Skeletal muscle satellite cell (primary cell): ENCODE measurements at regions not wholly inside any gene's neighbourhood (a gene's known extent, or its start where the extent isn't known, plus 50 kb on each side); places are given as distances from the start of the nearest gene placed in this dataset.

ENCODE experiments used
- H3K27me3 ChIP-seq: 2 replicates; pipeline ENCODE4 v1.7.0; 2013; ENCODE audit warnings: low read length; ENCODE audit not compliant: control insufficient read depth, insufficient read depth
- H3K36me3 ChIP-seq: 2 replicates; pipeline ENCODE4 v1.7.0; 2013; ENCODE audit warnings: mild to moderate bottlenecking, control low read depth, low read length; ENCODE audit not compliant: insufficient read depth
- H3K4me1 ChIP-seq: 2 replicates; pipeline ENCODE4 v1.7.0; 2013; ENCODE audit warnings: low read length; ENCODE audit not compliant: control insufficient read depth, insufficient read depth
- H3K4me2 ChIP-seq: 2 replicates; pipeline ENCODE4 v1.7.0; 2013; ENCODE audit warnings: mild to moderate bottlenecking, low read length
- H3K4me3 ChIP-seq: 2 replicates; pipeline ENCODE4 v1.7.0; 2013; ENCODE audit warnings: low read length
- H3K9ac ChIP-seq: 2 replicates; pipeline ENCODE4 v1.7.0; 2013; ENCODE audit warnings: mild to moderate bottlenecking, low read depth, low read length, moderate library complexity
- H3K9me3 ChIP-seq: replicated peaks from 2 replicates; pipeline ENCODE4 v1.7.0; 2013; ENCODE audit warnings: mild to moderate bottlenecking, control low read depth, low read length

DNA sequence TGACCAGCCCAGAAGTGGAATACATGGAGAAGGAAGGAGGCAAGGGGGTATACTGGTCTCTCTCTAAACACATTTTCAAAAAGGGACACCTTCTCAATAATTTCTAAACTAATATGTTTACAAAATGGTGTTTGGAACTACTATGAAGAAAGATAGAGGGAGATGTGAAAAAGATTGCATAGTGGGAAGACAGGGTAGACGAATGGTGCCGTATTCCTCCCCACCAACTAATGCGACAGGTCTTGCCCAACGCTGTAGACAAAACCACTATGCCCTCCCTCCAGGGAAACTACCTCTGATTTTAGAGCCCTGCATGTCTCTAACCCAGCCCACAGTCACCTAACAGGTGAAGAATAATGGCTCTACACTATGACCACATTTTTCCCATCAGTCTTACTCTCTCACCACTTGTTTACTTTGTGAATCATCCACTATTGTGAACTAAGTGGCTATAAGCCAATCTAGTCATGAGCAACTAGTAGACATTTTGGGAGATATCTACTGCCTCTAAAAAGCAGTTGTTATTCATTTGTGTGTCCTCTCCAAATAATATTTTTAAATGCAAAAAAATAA lies 108.2 kb upstream of the UBE2E2 start:
- no peak overlapping the region for H3K9ac ChIP-seq
- no peaks in the 10 kb centered on the region for H3K27me3 ChIP-seq
- H3K36me3 ChIP-seq: no peaks in the 10 kb centered on the region
- H3K4me1 ChIP-seq: peaks cover 3% of the 10 kb centered on the region
- H3K4me2 ChIP-seq: no peak overlapping the region
- no peak overlapping the region for H3K4me3 ChIP-seq
- no peaks in the 10 kb centered on the region for H3K9me3 ChIP-seq

DNA sequence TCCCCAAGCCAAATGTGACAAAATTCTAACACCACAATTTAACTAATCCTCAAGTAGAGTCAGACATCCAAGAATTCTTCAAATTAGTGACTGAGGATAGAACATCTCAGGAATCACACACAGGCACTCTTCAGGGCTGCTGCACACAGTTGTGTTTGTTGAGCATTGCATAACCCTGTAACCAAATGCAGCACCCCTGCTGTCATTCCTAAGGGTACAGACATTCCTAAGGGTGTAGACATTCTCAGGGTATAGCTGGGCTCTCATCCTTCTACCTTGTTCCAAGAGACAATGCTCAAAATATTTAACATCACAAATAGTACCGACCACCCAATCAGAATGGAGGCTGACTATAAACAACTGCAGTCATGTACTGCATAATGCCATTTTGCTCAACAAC lies 107.1 kb upstream of the UBE2E2 start:
- Histone ChIP-seq H3K4me2 (no peak overlapping the region), H3K4me3 (no peak overlapping the region), H3K4me1 (peaks cover 3% of the 10 kb centered on the region), H3K9me3 (no peaks in the 10 kb centered on the region), H3K9ac (no peak overlapping the region), H3K27me3 (no peaks in the 10 kb centered on the region), H3K36me3 (no peaks in the 10 kb centered on the region)

DNA sequence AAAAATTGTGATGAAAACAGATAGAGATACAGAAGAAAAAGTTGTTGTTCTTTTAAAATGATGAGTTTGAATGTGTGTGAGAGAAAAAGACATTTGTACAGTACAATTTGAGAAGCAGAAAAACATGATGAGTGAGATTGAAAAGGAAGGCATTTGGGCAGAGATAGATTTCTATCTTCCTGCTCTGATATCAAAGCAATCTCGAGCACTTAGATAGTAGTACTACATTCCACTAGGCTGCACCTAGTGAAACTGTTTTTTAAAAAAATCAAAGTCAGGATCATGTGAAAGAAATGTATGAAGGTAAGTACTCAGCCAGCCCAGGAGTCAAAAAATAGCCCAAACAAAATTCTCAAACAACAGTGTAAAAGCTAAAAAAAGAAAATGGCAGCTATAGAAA lies 104.1 kb upstream of the UBE2E2 start:
- Histone ChIP-seq H3K9ac (no peak overlapping the region), H3K4me3 (no peak overlapping the region), H3K36me3 (no peaks in the 10 kb centered on the region), H3K4me2 (no peak overlapping the region), H3K27me3 (no peaks in the 10 kb centered on the region), H3K4me1 (peaks cover 3% of the 10 kb centered on the region), H3K9me3 (no peaks in the 10 kb centered on the region)

DNA sequence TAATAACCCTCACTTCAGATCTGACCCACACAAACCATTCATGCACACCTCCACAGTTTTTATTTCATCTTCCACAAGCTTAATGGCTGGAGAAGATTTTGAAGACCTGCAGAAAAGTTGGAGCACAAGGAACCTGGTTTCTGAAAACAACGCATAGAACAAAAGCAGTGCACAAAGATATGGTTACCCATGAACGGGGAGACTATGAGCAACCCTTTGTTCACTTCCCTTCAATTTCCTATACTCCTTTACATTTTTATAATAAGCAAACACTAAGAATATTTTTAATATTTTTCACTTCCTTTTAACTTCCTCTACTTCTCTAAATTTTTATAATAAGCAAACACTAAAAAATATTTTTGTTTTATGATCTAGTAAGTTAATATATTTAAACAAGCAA lies 103.5 kb upstream of the UBE2E2 start:
- H3K36me3 ChIP-seq: no peaks in the 10 kb centered on the region
- H3K27me3 ChIP-seq: no peaks in the 10 kb centered on the region
- H3K9ac ChIP-seq: no peak overlapping the region
- no peaks in the 10 kb centered on the region for H3K9me3 ChIP-seq
- no peak overlapping the region for H3K4me3 ChIP-seq
- H3K4me2 ChIP-seq: no peak overlapping the region
- peaks cover 3% of the 10 kb centered on the region for H3K4me1 ChIP-seq

DNA sequence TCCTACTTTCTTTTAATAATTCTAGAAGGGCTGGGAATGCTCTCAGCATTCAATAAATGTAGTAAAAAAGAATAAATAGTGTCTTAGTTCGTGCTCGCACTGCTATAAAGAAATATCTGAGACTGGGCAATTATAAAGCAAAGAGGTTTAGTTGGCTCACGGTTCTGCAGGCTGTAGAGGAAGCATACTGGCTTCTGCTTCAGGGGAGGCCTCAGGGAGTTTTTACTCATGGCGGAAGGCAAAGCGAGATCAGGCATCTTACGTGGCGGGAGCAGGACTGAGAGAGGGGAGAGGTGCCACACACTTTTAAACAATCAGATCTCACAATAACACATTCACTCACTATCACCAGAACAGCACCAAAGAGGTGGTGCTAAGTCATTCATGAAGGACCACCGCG lies 103.0 kb upstream of the UBE2E2 start:
- H3K9ac ChIP-seq: no peak overlapping the region
- H3K27me3 ChIP-seq: no peaks in the 10 kb centered on the region
- no peak overlapping the region for H3K4me2 ChIP-seq
- H3K4me1 ChIP-seq: peaks cover 3% of the 10 kb centered on the region
- no peak overlapping the region for H3K4me3 ChIP-seq
- no peaks in the 10 kb centered on the region for H3K9me3 ChIP-seq
- H3K36me3 ChIP-seq: no peaks in the 10 kb centered on the region

DNA sequence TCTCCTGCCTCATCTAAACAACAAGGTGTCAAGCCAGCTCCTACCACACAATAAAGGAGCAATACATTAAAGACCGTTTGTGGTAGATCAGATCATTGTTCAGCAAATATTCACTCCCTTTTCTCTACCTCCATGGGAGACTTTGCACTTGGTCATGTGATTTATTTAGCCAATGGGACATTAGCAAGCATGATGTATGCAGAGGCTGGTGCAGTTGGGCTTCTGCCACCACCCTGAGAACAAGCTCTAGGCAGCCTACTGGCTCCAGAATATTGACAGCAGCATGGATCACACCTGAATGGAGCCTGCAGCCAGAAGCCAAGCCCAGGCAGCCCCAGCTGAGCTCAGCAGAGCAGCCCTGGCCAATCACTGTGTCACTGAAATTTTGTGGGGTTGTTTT lies 99.4 kb upstream of the UBE2E2 start:
- H3K27me3 ChIP-seq: no peaks in the 10 kb centered on the region
- H3K9ac ChIP-seq: no peak overlapping the region
- no peak overlapping the region for H3K4me2 ChIP-seq
- no peaks in the 10 kb centered on the region for H3K9me3 ChIP-seq
- H3K4me1 ChIP-seq: peaks cover 3% of the 10 kb centered on the region
- H3K36me3 ChIP-seq: no peaks in the 10 kb centered on the region
- no peak overlapping the region for H3K4me3 ChIP-seq

DNA sequence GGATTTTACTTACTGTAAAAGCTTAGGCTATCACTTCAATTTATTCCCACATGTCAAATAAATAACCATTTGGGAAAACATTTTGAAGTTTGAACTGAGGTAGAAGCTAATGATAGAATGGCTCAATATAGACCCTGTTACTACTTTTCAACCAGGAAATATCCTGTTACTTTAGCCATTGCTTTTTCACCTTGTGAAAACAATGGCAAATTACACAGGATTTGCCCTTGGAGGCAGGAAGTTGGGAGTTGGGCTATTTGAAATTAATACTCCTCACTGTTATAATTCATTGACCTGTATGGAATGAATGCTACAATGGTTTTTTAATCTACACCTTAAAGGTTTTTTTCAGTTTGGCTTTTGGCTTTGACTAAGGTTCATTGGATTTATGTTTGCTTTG lies 98.1 kb upstream of the UBE2E2 start:
- no peaks in the 10 kb centered on the region for H3K36me3 ChIP-seq
- no peaks in the 10 kb centered on the region for H3K27me3 ChIP-seq
- H3K4me3 ChIP-seq: no peak overlapping the region
- no peaks in the 10 kb centered on the region for H3K4me1 ChIP-seq
- no peak overlapping the region for H3K9ac ChIP-seq
- H3K4me2 ChIP-seq: no peak overlapping the region
- H3K9me3 ChIP-seq: no peaks in the 10 kb centered on the region

DNA sequence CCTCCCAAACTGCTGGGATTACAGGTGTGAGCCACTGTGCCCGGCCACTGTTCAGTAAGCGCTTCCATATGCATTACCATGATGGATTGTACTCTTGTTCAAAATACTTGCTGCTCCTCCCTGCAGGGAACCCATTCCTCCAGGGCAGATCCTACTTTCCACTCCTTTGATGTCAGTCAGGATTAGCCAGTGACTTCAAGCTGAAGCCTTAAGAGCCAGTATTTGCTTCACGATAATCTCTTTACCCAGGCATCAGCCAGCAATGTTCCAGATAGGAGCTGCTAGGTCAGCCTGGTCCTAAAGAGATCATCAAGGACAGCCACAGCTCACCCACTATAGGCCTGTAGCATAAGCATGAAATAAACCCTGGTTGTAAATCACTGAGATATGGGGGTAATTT lies 96.5 kb upstream of the UBE2E2 start:
- Histone ChIP-seq H3K9me3 (no peaks in the 10 kb centered on the region), H3K27me3 (no peaks in the 10 kb centered on the region), H3K9ac (no peak overlapping the region)

DNA sequence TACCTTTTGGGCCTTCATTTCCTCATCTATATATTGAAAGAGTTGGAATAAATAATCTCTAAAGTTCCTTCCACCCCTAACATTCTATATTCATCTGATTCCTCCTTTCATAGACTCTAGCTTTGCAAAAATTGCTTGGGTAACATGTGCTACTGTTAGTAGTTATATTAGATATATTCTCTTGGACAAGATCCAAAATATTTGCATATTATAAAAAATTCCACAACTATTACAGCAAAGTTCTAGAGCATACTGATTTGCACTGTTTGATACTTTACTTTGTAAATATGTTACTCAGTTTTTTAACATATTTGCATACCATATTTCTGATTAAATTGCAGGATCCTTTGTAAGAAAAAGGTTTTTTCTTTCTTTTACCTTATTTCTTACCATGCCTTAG lies 95.9 kb upstream of the UBE2E2 start:
- H3K4me2 ChIP-seq: no peak overlapping the region
- H3K9me3 ChIP-seq: no peaks in the 10 kb centered on the region
- no peaks in the 10 kb centered on the region for H3K27me3 ChIP-seq
- H3K4me1 ChIP-seq: no peaks in the 10 kb centered on the region
- no peak overlapping the region for H3K4me3 ChIP-seq
- H3K36me3 ChIP-seq: no peaks in the 10 kb centered on the region
- no peak overlapping the region for H3K9ac ChIP-seq

More for the DNA sequence above, 96.5 kb upstream of the UBE2E2 start:
- H3K4me2 ChIP-seq: no peak overlapping the region
- H3K4me1 ChIP-seq: no peaks in the 10 kb centered on the region
- no peaks in the 10 kb centered on the region for H3K36me3 ChIP-seq
- no peak overlapping the region for H3K4me3 ChIP-seq

DNA sequence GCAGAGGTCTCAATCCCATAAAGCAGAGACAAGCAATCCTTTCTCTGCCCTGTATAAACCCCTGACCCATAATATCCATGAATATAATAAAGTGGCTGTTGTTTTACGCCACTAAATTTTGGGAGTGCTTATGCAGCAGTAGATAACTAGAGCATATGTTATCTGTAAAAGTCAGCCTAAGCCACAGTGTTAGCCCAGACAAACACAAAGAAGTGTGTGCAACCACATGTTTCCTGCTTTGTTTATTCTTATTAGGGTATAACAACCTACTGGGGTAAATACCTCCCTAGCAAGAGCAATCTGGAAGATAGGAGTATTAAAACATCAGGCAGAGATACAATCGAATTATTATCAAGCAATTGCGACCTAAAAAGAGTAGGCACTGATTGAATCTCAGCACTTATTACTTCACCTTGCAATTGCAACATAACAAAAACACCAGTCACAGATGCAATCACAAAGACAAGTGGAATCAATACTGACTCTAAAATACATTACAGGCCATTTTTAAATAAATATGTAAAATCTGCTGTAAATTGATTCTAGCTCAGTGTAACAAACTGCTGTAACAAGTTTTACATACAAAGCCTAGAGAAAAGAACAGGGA lies 94.6 kb upstream of the UBE2E2 start:
- Histone ChIP-seq H3K9ac (no peak overlapping the region), H3K4me2 (no peak overlapping the region), H3K9me3 (no peaks in the 10 kb centered on the region), H3K4me3 (no peak overlapping the region), H3K4me1 (peaks cover 4% of the 10 kb centered on the region), H3K27me3 (no peaks in the 10 kb centered on the region), H3K36me3 (no peaks in the 10 kb centered on the region)

DNA sequence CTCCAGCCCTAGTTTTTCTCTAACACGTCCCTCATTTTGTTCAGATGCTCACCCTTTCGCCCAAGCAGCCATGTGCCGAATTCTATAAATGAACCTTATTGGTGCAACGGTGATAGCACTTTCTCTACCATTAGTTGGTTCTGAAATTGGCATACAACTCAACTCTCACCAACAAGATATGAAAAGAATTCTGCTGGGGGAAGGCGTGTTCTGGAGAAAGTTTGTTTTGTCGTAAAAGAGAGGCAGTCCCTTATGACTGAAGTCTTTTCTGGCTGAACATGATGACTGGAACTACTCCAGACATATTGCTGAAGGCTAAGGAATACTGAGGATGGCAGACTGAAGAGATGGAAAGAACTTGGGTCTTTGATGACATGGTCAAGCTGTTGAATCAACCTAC lies 91.8 kb upstream of the UBE2E2 start:
- Histone ChIP-seq H3K36me3 (no peaks in the 10 kb centered on the region), H3K27me3 (no peaks in the 10 kb centered on the region), H3K9me3 (no peaks in the 10 kb centered on the region), H3K9ac (no peak overlapping the region), H3K4me1 (peaks cover 12% of the 10 kb centered on the region), H3K4me2 (no peak overlapping the region), H3K4me3 (no peak overlapping the region)

DNA sequence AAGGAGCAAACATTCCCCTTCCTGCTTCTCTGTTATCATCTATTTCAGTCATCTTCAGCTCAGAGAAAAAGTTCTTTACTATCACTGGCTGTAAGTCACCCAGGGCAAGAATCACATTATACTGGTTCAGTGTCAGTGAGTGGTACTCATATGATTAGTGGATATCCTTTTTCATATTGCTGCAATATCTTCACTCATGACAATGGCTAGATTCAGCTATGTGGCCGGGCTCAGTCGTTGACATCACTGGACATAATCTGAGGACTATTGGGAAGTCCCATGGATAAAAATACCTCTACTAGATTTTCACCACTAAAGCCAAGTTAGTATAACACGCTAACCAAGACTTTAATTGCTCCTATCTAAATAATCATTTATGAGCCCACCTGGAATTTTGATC lies 91.3 kb upstream of the UBE2E2 start:
- H3K4me1 ChIP-seq: peaks cover 12% of the 10 kb centered on the region
- no peaks in the 10 kb centered on the region for H3K27me3 ChIP-seq
- no peaks in the 10 kb centered on the region for H3K36me3 ChIP-seq
- H3K4me2 ChIP-seq: no peak overlapping the region
- no peak overlapping the region for H3K9ac ChIP-seq
- no peak overlapping the region for H3K4me3 ChIP-seq
- no peaks in the 10 kb centered on the region for H3K9me3 ChIP-seq
